ENCODE measurements at regions not wholly inside any gene's neighbourhood (a gene's known extent, or its start where the extent isn't known, plus 50 kb on each side); places are given as distances from the start of the nearest gene placed in this dataset.

DNA sequence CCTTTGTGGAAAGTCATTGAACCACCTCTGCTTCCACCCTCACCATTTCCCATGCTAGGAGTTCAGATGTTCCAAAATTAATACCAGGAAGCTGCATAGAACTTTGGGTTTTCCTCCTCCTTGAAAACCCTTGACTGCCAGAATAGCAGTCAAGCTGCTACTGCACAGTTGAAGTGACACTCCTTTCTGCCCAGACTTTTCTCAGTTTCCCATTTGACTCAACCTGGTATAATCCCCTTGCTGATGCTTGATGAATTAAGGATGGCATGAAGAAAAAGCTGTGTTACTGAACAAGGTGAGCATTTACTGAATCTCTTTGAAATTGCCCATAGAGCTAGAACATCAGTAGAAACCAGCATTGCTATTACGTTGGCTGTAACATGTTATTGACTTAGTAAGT, 286.0 kb downstream of the EDEM1 start:
- TF ChIP-seq POLR2A (IDR thresholded peaks at IDR 0.05), result no peak
- TF ChIP-seq, protein P1, sequence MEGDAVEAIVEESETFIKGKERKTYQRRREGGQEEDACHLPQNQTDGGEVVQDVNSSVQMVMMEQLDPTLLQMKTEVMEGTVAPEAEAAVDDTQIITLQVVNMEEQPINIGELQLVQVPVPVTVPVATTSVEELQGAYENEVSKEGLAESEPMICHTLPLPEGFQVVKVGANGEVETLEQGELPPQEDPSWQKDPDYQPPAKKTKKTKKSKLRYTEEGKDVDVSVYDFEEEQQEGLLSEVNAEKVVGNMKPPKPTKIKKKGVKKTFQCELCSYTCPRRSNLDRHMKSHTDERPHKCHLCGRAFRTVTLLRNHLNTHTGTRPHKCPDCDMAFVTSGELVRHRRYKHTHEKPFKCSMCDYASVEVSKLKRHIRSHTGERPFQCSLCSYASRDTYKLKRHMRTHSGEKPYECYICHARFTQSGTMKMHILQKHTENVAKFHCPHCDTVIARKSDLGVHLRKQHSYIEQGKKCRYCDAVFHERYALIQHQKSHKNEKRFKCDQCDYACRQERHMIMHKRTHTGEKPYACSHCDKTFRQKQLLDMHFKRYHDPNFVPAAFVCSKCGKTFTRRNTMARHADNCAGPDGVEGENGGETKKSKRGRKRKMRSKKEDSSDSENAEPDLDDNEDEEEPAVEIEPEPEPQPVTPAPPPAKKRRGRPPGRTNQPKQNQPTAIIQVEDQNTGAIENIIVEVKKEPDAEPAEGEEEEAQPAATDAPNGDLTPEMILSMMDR (IDR thresholded peaks at IDR 0.05), result no peak
